NCI-H460 (cell line): ENCODE measurements at regions not wholly inside any gene's neighbourhood (a gene's known extent, or its start where the extent isn't known, plus 50 kb on each side); places are given as distances from the start of the nearest gene placed in this dataset.
"Not testable (repeated sequence)": the region's sequence is repeated elsewhere in the genome, so short reads cannot be mapped to it uniquely, and the experiment has no call there.

ENCODE experiments used
- DNase-seq: peaks from one replicate; pipeline ENCODE4 v3.0.0-alpha.2; 2016; ENCODE audit warnings: low read depth; ENCODE audit errors: extremely low read depth

DNA sequence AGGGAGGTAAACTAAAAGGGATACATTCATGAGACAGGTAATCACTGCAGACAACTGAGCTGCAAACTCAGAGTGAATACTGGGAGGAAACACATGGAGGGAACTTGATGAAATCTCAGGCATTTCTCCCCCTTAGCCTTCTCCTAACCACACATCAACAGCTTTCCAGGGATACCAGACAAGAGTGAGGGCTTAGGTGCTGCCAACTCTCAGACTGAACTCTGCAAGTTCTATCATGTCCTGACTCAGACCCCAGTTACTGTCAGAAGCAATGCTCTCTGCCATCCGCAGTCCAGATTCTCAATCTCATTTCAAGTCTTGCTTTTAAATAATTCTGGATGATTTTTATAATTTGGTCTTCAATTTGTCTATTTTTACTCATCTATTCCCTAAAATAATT lies 267.3 kb downstream of the LTN1 start:
- no peak for DNase-seq

DNA sequence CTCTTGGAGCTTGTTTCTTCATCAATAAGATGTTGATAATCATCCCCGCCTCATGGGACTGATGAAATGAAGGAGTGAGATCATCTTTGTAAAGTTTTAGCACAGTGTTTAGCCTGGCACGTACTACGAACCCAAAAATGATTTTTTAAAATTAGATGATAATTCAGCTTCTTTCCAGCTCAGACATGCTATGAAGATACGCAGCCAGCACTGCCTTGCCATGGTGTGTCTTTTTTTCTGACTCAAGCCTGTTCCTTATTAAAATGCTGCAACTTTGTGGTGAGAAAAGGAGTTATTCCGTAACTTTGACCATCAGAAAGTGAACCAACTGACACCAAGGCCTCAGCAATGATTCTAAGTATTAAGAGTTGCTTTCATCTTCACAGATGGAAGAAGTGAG lies 269.0 kb downstream of the LTN1 start:
- DNase-seq, result no peak

DNA sequence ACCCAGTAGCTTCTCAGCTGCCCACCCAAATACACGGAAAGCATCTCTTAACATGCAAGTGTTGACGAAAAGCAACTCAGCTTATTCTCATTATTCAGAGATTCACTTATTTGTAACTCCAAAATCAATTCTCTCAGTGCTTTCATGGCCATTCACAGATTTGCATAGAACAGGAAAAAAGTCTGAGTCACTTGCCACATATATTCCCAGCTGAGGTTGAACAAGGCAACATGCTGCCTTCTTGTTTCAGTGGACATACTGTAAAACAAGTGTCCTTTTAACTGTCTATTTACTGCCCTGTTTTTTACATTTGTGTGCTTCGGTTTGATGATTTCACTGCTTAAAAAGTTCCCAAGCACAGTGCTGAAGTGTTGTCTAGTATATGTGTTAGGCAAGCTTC lies 273.0 kb downstream of the LTN1 start:
- no peak for DNase-seq

DNA sequence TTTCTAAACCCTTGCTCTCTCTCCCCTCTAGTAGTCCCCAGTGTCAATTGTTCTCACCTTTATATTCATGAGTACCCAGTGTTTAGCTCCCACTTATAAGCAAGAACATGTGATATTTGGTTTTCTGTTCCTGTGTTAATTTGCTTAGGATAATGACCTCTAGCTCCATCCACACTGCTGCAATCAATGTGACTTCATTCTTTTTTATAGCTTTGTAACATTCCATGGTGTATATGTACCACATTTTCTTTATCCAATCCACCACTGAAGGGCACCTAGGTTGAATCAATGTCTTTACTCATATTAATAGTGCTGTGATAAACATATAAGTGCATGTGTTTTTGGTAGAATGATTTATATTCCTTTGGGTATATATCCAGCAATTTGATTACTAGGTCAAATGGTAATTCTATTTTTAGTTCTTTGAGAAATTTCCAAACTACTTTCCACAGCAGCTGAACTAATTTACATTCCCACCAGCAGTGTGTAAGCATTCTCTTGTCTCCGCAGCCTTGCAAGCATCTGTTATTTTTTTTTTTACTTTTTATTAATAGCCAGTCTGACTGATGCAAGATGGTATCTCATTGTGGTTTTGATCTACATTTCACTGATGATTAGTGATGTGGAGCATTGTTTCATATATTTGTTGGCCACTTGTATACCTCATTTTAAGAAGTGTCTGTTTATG lies 277.8 kb downstream of the LTN1 start:
- DNase-seq, result no peak

DNA sequence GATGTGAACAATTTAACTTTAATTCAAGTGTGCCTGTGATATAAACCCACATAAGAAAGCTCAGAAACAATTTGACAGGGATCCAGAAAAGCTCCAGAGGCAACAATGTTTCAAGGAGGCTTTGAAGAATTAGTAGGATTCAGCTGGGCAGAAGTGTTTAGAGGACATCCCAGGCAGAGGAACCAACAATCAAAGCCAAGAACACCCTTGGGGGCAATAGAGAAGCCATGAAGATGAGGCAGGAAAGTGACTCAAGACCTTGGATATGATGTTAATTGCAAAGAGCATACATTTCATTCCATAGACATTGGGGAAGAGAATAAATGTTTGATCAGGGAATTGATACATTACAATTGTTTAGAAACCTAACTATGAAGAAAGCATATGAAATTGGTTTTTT lies 280.3 kb downstream of the LTN1 start:
- no peak for DNase-seq

DNA sequence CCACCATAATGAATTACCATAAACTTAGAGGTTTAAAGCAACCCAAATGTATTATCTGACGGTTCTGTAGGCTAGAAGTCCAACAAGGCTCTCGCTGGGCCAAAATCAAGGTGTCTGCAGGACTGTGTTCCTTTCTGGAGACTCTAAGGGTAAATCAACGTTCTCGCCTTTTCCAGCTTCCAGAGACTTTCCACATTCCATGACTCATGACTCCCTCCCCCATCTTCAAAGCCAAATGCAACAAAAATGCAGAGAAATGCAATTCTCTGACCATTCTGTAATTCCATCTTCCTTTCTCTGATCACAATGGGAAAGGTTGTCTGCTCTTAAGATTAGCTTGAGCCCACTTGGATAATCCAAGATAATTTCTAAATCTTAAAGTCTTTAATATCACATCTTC lies 287.1 kb downstream of the LTN1 start:
- no peak for DNase-seq

DNA sequence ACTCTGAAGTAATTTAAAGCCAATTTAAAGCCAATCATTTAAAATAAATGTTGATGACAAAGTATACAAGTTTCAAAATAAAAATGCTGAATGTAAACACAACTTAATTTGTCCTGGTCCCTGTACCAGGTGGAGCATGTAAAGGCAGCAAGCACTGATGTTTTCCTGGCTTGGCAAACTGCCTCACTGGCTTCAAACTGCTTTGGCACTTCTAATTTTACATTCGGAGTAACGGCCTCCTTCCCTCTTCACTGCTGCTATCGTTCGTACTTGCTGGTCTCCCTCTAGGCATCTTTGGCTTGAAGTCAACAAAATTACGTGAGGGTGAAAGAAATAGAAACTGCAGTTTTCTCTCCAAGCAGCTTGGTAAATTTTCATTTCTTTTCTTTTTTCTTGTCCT lies 287.9 kb downstream of the LTN1 start:
- no peak for DNase-seq

DNA sequence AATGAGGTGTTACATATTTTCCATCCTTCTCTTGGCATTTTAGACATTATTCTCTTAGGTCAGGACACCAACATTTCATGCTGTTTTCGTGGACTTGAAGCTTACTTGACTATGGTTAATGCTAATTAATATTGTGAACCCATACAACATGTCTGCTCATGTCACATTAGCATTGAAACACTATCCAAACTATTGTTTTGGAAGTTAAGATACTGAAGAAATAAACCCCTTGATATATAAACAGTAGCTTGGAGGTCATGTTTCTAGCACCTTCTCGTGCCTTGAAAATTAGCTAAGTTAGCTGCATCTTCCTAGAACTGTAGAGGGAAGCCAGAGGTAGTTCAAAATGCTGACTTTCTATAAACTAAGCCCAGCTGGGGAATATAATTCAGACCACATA lies 288.8 kb downstream of the LTN1 start:
- DNase-seq, result no peak

DNA sequence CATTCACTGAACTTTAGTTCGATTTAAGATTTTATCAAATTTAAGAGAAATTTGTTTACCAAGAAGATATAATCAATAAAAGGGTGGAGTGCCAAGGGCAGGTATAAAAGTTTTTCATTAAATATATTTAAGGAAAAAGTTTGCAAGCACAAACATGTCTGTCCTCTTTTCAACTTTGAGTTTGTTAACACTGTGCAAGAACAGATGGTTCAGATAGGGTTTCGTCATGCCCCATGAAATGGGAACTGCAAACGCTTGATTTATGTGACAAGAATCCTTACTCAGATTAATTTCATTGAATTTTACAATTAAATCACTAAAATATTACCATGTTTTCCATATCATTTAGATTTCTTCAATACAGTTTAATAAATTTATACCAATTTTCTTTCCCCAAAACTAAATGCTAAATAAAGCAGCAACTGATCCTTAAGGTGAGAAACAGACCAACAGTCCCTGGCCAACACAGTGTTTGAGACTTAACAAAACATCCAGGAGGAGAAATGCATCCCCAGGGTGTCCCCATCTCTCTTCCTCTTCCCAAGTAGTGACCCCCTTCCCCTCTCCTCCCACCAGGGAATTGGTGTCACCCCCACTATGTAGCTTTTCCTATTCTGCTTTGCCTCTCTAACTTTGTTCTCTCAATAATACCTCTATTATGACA lies 292.9 kb downstream of the LTN1 start:
- no peak for DNase-seq

DNA sequence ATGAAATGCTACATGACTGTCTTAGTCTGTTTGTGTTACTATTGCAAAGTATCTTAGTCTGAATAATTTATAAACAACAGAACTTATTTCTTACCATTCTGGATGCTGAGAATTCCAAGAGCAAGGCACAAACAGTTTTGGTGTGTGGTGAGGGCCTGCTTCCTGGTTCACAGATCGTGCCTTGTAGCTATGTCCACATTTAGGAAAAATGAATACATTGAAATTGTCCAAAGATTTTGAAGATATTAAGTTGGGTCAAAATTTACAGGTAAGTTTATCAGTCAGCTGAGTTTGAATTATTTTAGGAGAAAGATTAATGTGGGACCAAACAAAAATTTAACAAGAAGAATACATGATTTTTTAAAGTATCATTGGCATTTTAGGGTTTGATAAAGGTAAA lies 293.5 kb downstream of the LTN1 start:
- DNase-seq, result no peak

DNA sequence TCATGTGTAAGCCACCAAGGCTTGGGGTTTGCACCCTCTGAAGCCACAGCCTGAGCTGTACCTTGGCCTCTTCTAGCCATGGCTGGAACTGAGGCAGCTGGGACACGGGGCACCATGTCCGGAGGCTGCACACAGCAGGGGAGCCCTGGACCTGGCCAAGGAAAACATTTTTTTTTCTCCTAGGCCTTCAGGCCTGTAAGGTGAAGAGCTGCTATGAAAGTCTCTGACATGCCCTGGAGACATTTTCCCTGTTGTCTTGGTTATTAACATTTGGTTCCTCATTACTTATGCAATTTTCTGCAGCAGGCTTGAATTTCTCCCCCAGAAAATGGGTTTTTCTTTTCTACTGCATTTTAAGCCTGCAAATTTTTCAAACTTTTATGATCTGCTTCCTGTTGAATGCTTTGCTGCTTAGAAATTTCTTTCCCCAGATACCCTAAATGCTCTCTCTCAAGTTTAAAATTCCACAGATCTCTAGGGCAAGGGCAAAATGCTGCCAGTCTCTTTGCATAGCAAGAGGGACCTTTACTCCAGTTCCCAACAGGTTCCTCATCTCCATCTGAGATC lies 295.8 kb downstream of the LTN1 start:
- DNase-seq, result no peak

DNA sequence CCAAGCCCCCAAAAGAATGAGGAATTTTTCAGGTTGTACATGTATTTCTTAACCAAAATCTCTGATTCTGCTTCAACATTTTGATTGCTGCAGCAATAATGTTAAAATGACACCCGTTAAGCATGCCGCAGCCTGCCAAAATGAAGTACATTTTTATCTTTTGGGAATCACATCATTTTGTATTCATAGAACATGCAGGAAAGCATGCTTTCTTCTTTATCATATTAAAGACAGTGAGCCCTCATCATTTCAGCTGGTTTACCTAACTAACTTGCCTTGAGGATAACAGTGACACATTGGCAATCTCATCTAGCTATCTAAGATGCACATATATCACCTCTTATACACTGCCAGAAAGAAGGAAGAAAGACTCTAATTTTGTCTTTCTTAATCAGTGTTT lies 299.2 kb downstream of the LTN1 start:
- no peak for DNase-seq

DNA sequence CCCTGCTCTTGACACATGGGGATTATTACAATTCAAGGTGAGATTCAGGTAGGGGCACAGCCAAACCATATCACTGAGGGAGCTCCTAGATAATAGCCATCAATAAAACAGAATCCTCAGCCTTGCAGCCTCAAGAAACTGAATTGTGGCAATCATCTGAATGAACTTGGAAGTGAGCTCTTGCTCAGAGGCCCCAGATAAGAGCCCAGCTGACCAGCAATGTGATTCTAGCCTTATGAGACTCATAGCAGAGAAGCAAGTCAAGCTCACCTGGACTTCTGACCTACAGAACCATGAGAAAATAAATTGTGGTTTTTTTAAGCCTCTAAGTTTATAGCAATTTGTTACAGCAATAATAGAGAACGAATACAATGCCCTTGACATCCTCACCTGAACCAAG lies 302.5 kb downstream of the LTN1 start:
- DNase-seq, result no peak

DNA sequence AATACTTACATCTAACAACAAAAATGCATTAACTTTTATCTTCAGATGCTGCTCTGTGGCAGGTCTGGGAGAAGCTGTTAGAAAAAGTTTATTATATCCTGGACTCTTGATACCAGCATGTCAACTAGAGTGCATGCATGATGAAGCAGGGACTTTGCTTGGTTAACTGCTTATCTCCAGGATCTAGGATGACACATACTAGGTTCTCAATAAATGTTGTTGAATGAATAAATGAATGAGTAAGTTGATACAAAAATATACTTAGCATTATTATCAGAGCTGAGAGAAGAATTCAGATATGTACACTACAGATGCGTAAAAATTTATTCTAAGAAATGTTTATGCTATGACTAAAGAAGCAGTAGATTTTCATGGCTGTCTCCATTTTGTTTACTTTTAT lies 304.3 kb downstream of the LTN1 start:
- no peak for DNase-seq

DNA sequence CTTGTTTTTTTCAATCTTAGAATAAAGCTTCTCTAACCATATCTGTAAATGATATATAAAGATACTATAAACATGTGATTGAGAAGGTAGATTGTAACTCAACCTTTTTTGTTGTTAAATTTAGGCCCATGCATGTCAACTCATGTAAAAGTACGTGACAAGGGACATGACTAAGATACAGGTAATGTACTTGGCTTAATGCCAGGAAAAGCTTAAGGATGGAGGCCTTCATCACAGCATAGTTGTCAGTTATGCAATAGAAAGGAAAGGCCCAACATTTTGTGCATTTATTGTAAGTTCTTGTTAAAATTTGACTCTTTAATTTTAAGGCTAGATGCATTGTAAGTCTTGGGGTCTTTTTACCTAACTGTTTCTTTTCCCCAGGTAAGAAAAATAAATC lies 305.1 kb downstream of the LTN1 start:
- no peak for DNase-seq

DNA sequence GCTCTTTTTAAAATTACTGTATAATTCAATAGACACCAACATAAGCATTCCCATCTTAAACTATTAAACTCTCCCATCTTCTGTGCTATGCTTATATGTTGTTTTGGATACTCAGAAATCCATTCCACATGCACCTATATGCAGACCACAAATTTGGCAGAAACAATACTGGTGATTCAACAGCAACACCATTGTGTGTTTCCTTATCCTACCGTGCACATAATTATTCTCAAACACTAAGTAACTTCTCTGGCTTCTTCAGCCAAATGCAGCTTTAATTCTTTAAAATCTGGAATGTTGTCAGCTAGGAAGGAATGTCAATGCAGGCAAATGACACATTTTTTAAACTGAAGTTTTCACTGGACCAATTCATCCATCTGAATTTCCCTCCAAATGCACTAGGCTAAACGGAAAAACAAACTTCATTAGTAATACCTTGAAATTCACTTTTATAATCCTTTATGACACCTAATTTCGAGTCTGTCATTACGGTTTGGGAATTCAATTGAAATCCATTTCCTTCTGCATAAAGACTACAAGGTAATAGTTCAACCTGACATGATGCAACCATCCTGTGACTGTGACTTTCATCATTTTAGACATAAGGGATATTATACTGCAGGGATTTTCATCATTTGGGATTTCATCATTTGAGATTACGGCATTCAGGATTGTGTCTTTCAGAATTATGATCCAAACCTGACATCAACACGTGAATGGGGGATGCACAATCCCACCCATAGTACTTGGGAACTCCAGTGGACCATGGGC lies 308.5 kb downstream of the LTN1 start:
- no peak for DNase-seq

DNA sequence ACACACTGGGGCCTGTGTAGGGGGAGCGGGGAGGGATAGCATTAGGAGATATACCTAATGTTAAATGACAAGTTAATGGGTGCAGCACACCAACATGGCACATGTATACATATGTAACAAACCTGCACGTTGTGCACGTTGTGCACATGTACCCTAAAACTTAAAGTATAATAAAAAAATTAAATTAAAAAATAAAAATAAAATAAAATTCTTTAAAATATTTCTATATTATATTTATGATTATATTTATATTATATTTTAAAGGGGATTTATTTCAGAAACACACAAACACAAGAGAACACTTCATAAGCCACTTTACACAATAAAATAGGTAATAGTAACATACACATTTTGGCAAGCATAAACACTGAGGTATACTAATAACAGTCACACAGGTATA lies 309.8 kb downstream of the LTN1 start:
- DNase-seq, result not testable (repeated sequence)

DNA sequence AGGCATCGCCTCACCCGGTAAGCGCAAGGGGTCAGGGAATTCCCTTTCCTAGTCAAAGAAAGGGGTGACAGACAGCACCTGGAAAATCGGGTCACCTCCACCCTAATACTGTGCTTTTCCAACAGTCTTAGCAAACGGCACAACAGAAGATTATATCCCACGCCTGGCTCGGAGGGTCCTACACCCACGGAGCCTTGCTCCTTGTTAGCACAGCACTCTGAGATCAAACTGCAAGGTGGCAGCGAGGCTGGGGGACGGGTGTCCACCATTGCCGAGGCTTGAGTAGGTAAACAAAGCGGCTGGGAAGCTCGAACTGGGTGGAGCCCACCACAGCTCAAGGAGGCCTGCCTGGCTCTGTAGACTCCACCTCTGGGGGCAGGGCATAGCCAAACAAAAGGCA lies 315.6 kb downstream of the LTN1 start:
- DNase-seq, result not testable (repeated sequence)

DNA sequence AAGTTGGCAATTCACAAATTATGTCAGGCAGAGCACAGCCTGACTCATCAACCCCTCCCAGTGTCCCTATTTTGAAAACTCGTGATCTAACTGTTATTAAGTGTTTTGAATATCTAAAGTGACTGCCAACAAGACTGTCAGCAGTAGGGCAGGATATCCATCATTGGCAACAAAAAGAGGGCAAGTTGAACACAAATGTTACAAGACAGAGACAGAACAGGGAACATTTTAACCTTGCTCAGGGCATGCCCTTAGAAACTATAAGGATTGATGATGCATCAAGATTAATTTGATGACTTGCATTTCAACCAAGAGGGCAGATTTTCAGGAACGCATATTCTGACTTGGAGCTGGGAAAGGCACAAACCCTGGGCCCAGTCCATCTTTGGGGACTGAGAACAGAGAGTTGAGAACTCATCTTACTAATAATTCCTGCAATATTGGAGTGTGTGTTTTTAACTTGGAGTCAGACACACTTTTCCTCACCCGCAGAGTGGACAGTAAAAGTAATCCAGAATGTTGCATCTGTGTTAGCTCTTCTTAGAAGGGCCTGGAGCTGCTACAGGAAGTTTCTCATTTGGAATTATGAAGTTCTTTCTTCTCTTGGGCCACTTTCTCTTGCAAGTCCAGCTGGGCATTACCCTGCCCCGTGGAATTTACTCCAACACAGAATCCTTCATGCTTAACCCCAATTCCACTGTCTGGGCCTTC lies 317.2 kb downstream of the LTN1 start:
- no peak for DNase-seq

DNA sequence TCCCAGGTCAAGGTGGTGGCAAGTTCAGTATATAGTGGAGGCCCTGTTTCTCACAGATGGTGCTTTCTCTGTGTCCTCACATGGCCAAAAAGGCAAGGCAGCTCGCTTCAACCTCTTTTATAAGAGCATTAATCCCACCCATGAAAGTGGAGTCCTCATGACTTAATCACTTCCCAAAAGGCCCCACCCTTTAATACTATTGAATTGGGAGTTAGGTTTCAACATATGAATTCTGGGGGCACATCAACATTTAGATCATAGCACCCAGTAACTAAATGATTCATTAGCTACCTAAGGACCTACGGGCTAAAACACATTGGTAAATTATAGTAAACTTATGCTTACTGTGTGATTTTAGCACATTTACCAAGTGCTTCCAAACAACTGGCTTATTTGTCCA lies 317.9 kb downstream of the LTN1 start:
- DNase-seq, result no peak

DNA sequence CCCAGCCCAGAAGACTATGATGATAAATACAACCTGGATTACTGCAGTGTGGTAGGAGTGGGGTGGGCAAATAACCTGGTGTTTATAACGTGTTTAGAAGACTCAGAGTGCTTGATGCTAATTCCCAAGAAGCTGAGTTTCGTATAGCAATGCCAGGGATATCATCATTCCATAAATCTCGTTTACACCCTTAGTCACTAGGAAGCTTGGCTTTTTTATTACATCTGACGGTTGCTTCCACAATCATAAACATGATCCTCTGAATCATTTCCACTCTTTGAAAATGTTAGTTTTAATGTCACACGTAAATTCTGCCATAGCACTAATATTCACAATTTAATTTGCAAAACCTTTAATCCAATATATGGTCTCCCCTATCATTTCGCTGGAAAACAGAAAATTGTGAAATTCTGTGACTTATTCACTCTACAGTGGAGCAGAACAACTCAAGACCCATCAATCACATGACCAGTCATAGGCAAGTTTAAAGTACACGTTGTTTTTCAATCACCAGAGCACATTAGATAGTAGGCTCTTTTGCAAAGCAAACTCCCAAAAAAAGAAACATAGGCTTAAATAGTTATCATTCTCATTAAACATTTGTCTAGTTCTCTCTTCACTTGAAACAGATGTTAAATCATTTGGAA lies 321.0 kb downstream of the LTN1 start:
- DNase-seq, result no peak
